ENCODE measurements at regions not wholly inside any gene's neighbourhood (a gene's known extent, or its start where the extent isn't known, plus 50 kb on each side); places are given as distances from the start of the nearest gene placed in this dataset.

- intact Hi-C loops (cut with micrococcal nuclease), result no loop called here
- ATAC-seq (no peak), DNase-seq (no peak)
- peaks cover 0 to 13% (median 3%) of the 10 kb centered on the region in 11 donors for H3K9me3 Mint-ChIP-seq
- no peak overlapping the region for H3K27ac Mint-ChIP-seq
- no peaks in the 10 kb centered on the region for H3K27me3 Mint-ChIP-seq
- no peaks in the 10 kb centered on the region for H3K36me3 Mint-ChIP-seq
- H3K4me1 Mint-ChIP-seq, result no peaks in the 10 kb centered on the region
- no peak overlapping the region for H3K4me3 Mint-ChIP-seq
- ChIA-PET CTCF (no interaction called here), POLR2A (no interaction called here)
- Histone ChIP-seq H3K27ac (ENCODE audit: low read depth, low read length) (no peak overlapping the region), H3K9me3 (ENCODE audit: control insufficient read depth in 2 of 3, low read length in 3 of 3) (no peaks in the 10 kb centered on the region), H3K36me3 (ENCODE audit: control insufficient read depth in 2 of 3, insufficient read depth in 3 of 3, low read length in 3 of 3) (no peaks in the 10 kb centered on the region), H3K27me3 (ENCODE audit: control insufficient read depth in 2 of 2, insufficient read depth in 2 of 2, low read length in 2 of 2) (no peaks in the 10 kb centered on the region), H3K4me1 (ENCODE audit: control insufficient read depth in 2 of 2, insufficient read depth in 2 of 2, low read length in 2 of 2) (no peaks in the 10 kb centered on the region), H3K4me3 (ENCODE audit: low read length) (no peak overlapping the region)
Observed at GRCh38 chr9:28899926-28900325, 1326.6 kb upstream of the C9orf72 start.

GRCh38 chr9:28900406-28900805 is 1327.1 kb upstream of the C9orf72 start:
- no peaks in the 10 kb centered on the region for H3K27me3 ChIP-seq (ENCODE audit: control insufficient read depth in 2 of 2, insufficient read depth in 2 of 2, low read length in 2 of 2)
- H3K4me1 Mint-ChIP-seq, result no peaks in the 10 kb centered on the region
- no peaks in the 10 kb centered on the region for H3K36me3 ChIP-seq (ENCODE audit: control insufficient read depth in 2 of 3, insufficient read depth in 3 of 3, low read length in 3 of 3)
- no peaks in the 10 kb centered on the region for H3K27me3 Mint-ChIP-seq
- H3K9me3 ChIP-seq (ENCODE audit: control insufficient read depth in 2 of 3, low read length in 3 of 3), result no peaks in the 10 kb centered on the region
- CTCF ChIA-PET, result no interaction called here
- ATAC-seq (no peak), DNase-seq (no peak)
- H3K4me3 Mint-ChIP-seq, result no peak overlapping the region
- no peak overlapping the region for H3K27ac Mint-ChIP-seq
- no peaks in the 10 kb centered on the region for H3K36me3 Mint-ChIP-seq
- intact Hi-C loops (cut with micrococcal nuclease), result no loop called here
- no peak overlapping the region for H3K27ac ChIP-seq (ENCODE audit: low read depth, low read length)
- no peaks in the 10 kb centered on the region for H3K4me1 ChIP-seq (ENCODE audit: control insufficient read depth in 2 of 2, insufficient read depth in 2 of 2, low read length in 2 of 2)
- peaks cover 0 to 13% (median 3%) of the 10 kb centered on the region in 11 donors for H3K9me3 Mint-ChIP-seq
- POLR2A ChIA-PET, result no interaction called here
- H3K4me3 ChIP-seq (ENCODE audit: low read length), result no peak overlapping the region

- peaks cover 0 to 8% (median 0%) of the 10 kb centered on the region in 11 donors for H3K9me3 Mint-ChIP-seq
- POLR2A ChIA-PET, result no interaction called here
- CTCF ChIA-PET, result no interaction called here
Observed at GRCh38 chr9:28909526-28909925, 1336.2 kb upstream of the C9orf72 start.

GRCh38 chr9:28912621-28913020 is 1339.3 kb upstream of the C9orf72 start:
- Mint-ChIP-seq H3K27ac (no peak overlapping the region), H3K4me3 (no peak overlapping the region), H3K36me3 (peaks cover 0 to 6% (median 0%) of the 10 kb centered on the region in 5 donors), H3K9me3 (peaks cover 0 to 10% (median 0%) of the 10 kb centered on the region in 11 donors), H3K4me1 (peaks cover 0 to 1% (median 0%) of the 10 kb centered on the region in 7 donors), H3K27me3 (no peaks in the 10 kb centered on the region)
- Histone ChIP-seq H3K36me3 (ENCODE audit: control insufficient read depth in 2 of 3, insufficient read depth in 3 of 3, low read length in 3 of 3) (no peaks in the 10 kb centered on the region), H3K4me1 (ENCODE audit: control insufficient read depth in 2 of 2, insufficient read depth in 2 of 2, low read length in 2 of 2) (no peaks in the 10 kb centered on the region), H3K27me3 (ENCODE audit: control insufficient read depth in 2 of 2, insufficient read depth in 2 of 2, low read length in 2 of 2) (no peaks in the 10 kb centered on the region), H3K9me3 (ENCODE audit: control insufficient read depth in 2 of 3, low read length in 3 of 3) (no peaks in the 10 kb centered on the region), H3K4me3 (ENCODE audit: low read length) (no peak overlapping the region), H3K27ac (ENCODE audit: low read depth, low read length) (no peak overlapping the region)
- POLR2A ChIA-PET, result no interaction called here
- CTCF ChIA-PET, result no interaction called here
- intact Hi-C loops (cut with micrococcal nuclease), result no loop called here
- DNase-seq, result no peak
- ATAC-seq, result no peak

More at GRCh38 chr9:28909526-28909925, 1336.2 kb upstream of the C9orf72 start:
- Mint-ChIP-seq H3K36me3 (no peaks in the 10 kb centered on the region), H3K27me3 (no peaks in the 10 kb centered on the region), H3K4me3 (no peak overlapping the region), H3K4me1 (no peaks in the 10 kb centered on the region), H3K27ac (no peak overlapping the region)
- Histone ChIP-seq H3K4me3 (ENCODE audit: low read length) (no peak overlapping the region), H3K27me3 (ENCODE audit: control insufficient read depth in 2 of 2, insufficient read depth in 2 of 2, low read length in 2 of 2) (no peaks in the 10 kb centered on the region), H3K36me3 (ENCODE audit: control insufficient read depth in 2 of 3, insufficient read depth in 3 of 3, low read length in 3 of 3) (no peaks in the 10 kb centered on the region), H3K4me1 (ENCODE audit: control insufficient read depth in 2 of 2, insufficient read depth in 2 of 2, low read length in 2 of 2) (no peaks in the 10 kb centered on the region), H3K9me3 (ENCODE audit: control insufficient read depth in 2 of 3, low read length in 3 of 3) (no peaks in the 10 kb centered on the region), H3K27ac (ENCODE audit: low read depth, low read length) (no peak overlapping the region)
- intact Hi-C loops (cut with micrococcal nuclease), result no loop called here
- no peak for ATAC-seq
- no peak for DNase-seq

GRCh38 chr9:28915202-28915930 is 1342.1 kb upstream of the C9orf72 start:
- ATAC-seq, result no peak
- no peaks in the 10 kb centered on the region for H3K27me3 Mint-ChIP-seq
- peaks cover 0 to 1% (median 0%) of the 10 kb centered on the region in 7 donors for H3K4me1 Mint-ChIP-seq

GRCh38 chr9:28916348-28916747 is 1343.1 kb upstream of the C9orf72 start:
- POLR2A ChIA-PET, result no interaction called here
- no peaks in the 10 kb centered on the region for H3K27me3 Mint-ChIP-seq

More at GRCh38 chr9:28915202-28915930, 1342.1 kb upstream of the C9orf72 start:
- Mint-ChIP-seq H3K36me3 (peaks cover 0 to 6% (median 0%) of the 10 kb centered on the region in 5 donors), H3K27ac (no peak overlapping the region), H3K4me3 (no peak overlapping the region), H3K9me3 (peaks cover 0 to 13% (median 2%) of the 10 kb centered on the region in 11 donors)
- no peak overlapping the region for H3K4me3 ChIP-seq (ENCODE audit: low read length)
- POLR2A ChIA-PET, result no interaction called here
- H3K36me3 ChIP-seq (ENCODE audit: control insufficient read depth in 2 of 3, insufficient read depth in 3 of 3, low read length in 3 of 3), result no peaks in the 10 kb centered on the region
- no peaks in the 10 kb centered on the region for H3K4me1 ChIP-seq (ENCODE audit: control insufficient read depth in 2 of 2, insufficient read depth in 2 of 2, low read length in 2 of 2)
- no peaks in the 10 kb centered on the region for H3K27me3 ChIP-seq (ENCODE audit: control insufficient read depth in 2 of 2, insufficient read depth in 2 of 2, low read length in 2 of 2)
- intact Hi-C loops (cut with micrococcal nuclease), result no loop called here
- CTCF ChIA-PET, result no interaction called here
- H3K9me3 ChIP-seq (ENCODE audit: control insufficient read depth in 2 of 3, low read length in 3 of 3), result no peaks in the 10 kb centered on the region
- H3K27ac ChIP-seq (ENCODE audit: low read depth, low read length), result no peak overlapping the region
- DNase-seq, result no peak

GRCh38 chr9:28921857-28922500 is 1348.7 kb upstream of the C9orf72 start:
- DNase-seq (no peak), ATAC-seq (no peak)
- peak overlapping the region in 1 of 9 donors; percentile 54 for H3K27ac Mint-ChIP-seq
- CTCF ChIA-PET, result no interaction called here
- no peaks in the 10 kb centered on the region for H3K4me1 ChIP-seq (ENCODE audit: control insufficient read depth in 2 of 2, insufficient read depth in 2 of 2, low read length in 2 of 2)
- no peaks in the 10 kb centered on the region for H3K27me3 ChIP-seq (ENCODE audit: control insufficient read depth in 2 of 2, insufficient read depth in 2 of 2, low read length in 2 of 2)
- H3K9me3 Mint-ChIP-seq, result peaks cover 0 to 11% (median 2%) of the 10 kb centered on the region in 11 donors
- intact Hi-C loops (cut with micrococcal nuclease), result no loop called here
- H3K9me3 ChIP-seq (ENCODE audit: control insufficient read depth in 2 of 3, low read length in 3 of 3), result no peaks in the 10 kb centered on the region
- H3K4me3 ChIP-seq (ENCODE audit: low read length), result no peak overlapping the region
- H3K36me3 ChIP-seq (ENCODE audit: control insufficient read depth in 2 of 3, insufficient read depth in 3 of 3, low read length in 3 of 3), result no peaks in the 10 kb centered on the region
- no peak overlapping the region for H3K27ac ChIP-seq (ENCODE audit: low read depth, low read length)
- POLR2A ChIA-PET, result no interaction called here
- H3K4me1 Mint-ChIP-seq, result no peaks in the 10 kb centered on the region
- no peaks in the 10 kb centered on the region for H3K27me3 Mint-ChIP-seq
- H3K36me3 Mint-ChIP-seq, result no peaks in the 10 kb centered on the region
- no peak overlapping the region for H3K4me3 Mint-ChIP-seq

More at GRCh38 chr9:28916348-28916747, 1343.1 kb upstream of the C9orf72 start:
- Histone ChIP-seq H3K4me3 (ENCODE audit: low read length) (no peak overlapping the region), H3K9me3 (ENCODE audit: control insufficient read depth in 2 of 3, low read length in 3 of 3) (no peaks in the 10 kb centered on the region), H3K27me3 (ENCODE audit: control insufficient read depth in 2 of 2, insufficient read depth in 2 of 2, low read length in 2 of 2) (no peaks in the 10 kb centered on the region), H3K27ac (ENCODE audit: low read depth, low read length) (no peak overlapping the region), H3K36me3 (ENCODE audit: control insufficient read depth in 2 of 3, insufficient read depth in 3 of 3, low read length in 3 of 3) (no peaks in the 10 kb centered on the region), H3K4me1 (ENCODE audit: control insufficient read depth in 2 of 2, insufficient read depth in 2 of 2, low read length in 2 of 2) (no peaks in the 10 kb centered on the region)
- CTCF ChIA-PET, result interaction anchor here (0.6 kb wide), 1 partner anchor 11 kb away, joined by 3 read pairs; no protein-coding TSS in a partner anchor
- peaks cover 0 to 13% (median 1%) of the 10 kb centered on the region in 11 donors for H3K9me3 Mint-ChIP-seq
- peaks cover 0 to 6% (median 0%) of the 10 kb centered on the region in 5 donors for H3K36me3 Mint-ChIP-seq
- peaks cover 0 to 1% (median 0%) of the 10 kb centered on the region in 7 donors for H3K4me1 Mint-ChIP-seq
- H3K27ac Mint-ChIP-seq, result no peak overlapping the region
- no peak for DNase-seq
- ATAC-seq, result no peak
- intact Hi-C loops (cut with micrococcal nuclease), result no loop called here
- H3K4me3 Mint-ChIP-seq, result no peak overlapping the region
